Dermis microvascular lymphatic vessel endothelial cell (primary cell): ENCODE measurements at regions not wholly inside any gene's neighbourhood (a gene's known extent, or its start where the extent isn't known, plus 50 kb on each side); places are given as distances from the start of the nearest gene placed in this dataset.
"Not testable (repeated sequence)": the region's sequence is repeated elsewhere in the genome, so short reads cannot be mapped to it uniquely, and the experiment has no call there.

ENCODE experiments used
- DNase-seq, 2 donors: peaks; one replicate each; pipeline versions ENCODE4 v3.0.0 to v3.0.0-alpha.2; 2010; ENCODE audit warnings: low read depth in 2 of 2

DNA sequence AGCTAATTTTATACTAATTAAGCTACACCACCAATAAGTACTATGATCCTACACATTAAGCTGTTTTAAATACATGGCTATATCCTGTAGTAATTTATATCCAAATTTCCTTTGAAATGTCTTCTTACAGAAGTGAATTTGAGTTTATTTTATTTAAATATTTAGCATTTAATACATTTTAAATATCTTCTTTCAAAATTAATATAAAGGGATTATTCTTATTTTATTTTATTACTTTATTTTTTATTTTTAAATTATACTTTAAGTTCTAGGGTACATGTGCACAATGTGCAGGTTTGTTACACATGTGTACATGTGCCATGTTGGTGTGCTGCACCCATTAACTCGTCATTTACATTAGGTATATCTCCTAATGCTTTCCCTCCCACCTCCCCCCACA lies 310.9 kb upstream of the IZUMO3 start:
- not testable (repeated sequence) for DNase-seq

GRCh38 chr9:24846248-24846912 lies 300.7 kb upstream of the IZUMO3 start:
- DNase-seq = no peak

DNA sequence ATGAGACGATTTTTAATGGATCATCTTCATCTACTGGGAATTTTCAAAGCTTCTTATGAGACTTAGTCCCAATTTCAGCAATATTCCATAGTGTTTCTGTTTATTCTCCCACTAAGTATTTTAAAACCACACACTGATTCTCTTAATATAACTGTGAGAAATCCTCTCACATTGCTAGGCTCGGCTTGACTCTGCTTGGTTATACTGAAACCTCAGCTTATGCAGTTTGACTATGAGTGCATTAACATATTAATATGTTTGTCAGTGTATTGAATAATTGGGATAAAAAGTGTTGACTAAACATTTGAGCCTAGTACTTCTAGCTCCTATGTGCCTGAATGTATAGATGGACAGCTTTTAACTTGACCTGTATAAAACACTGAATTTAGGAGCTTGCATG lies 298.5 kb upstream of the IZUMO3 start:
- DNase-seq = no peak

- DNase-seq = no peak
Measured at GRCh38 chr9:24841993-24842392, 296.3 kb upstream of the IZUMO3 start.

DNA sequence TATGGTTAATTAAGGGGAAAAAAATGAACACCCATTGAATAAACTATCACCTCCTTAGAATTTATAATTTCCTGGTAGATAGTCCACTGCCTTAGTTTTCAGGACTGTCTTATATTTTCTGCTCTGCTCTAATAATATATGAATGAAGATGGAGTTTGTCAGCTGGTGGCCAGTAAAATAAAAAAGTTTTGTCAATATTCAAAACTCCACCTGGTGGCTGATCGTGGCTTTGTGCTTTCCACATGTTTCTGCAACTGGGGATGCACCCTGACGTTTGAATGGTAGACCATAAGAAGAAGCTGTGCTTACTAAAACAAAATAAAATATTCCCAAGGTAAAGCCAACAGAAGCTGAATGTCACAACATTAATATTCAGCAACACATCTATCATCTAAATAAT lies 286.6 kb upstream of the IZUMO3 start:
- no peak for DNase-seq

DNA sequence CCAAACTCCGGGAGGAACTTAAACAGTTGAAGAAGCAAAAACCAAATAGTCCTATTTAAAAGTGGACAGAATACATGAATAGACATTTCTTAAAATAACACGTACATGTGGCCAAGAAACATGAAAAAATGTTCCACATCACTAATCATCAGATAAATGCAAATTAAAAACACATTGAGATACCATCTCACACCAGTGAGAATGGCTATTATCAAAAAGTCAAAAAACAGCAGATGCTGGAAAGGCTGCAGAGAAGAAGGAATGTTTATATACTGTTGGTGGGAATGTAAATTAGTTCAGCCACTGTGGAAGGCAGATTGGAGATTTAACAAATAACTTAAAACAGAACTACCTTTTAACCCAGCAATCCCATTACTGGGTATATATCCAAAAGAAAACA lies 283.0 kb upstream of the IZUMO3 start:
- DNase-seq = no peak

DNA sequence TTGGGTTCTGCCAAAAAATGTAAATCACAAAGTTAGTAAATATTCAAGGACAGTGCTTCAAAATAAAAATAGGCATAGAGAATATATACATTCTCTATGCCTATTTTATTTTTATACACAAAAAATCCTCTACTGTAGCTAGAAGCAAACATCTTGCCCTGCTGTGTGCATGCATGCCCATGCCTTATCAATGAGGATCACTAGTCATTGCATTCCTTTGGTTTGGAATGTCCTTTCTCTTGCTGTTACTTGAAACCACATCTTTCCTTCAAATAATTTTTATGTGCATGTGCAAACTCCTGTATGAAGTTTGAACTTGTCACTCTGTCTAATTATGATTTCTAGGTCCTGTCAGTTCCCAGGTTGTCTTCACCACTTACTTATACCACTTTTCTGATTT lies 278.9 kb upstream of the IZUMO3 start:
- no peak for DNase-seq

DNA sequence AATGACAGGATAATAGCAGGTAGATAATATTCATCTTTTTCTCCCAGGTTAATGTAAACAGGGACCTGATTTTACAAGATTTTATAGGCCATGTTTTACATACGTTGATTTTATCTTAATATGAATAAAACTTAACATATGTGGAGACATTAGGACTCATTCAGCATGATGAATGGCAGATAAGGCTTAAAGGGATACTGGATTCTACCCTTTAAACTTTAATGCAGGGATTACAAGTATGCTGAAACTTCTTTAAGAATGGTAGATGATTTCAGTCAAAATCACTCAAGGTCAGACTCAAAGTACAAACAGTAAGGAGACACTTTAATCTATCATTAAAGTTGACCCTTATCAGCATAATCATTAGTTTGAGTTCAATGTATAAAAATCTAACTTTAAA lies 274.5 kb upstream of the IZUMO3 start:
- DNase-seq = no peak

DNA sequence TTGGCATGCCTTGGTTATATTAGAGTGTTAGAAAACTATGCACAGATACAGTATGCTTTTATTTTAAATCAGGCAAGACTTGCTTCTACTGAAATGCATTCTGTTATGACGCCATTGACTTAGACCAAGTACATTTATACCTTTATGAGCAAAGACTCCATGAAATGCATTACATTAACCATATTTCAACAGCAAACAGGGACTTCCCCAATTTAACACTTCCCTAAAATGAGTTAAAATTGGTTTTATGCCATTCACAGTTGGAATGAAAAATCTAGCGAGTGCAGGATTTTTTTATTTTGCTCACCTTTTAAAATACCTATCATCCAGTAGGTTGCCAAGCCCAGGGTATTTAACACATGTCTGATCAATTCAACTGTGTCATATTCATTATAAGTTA lies 272.1 kb upstream of the IZUMO3 start:
- DNase-seq = no peak

DNA sequence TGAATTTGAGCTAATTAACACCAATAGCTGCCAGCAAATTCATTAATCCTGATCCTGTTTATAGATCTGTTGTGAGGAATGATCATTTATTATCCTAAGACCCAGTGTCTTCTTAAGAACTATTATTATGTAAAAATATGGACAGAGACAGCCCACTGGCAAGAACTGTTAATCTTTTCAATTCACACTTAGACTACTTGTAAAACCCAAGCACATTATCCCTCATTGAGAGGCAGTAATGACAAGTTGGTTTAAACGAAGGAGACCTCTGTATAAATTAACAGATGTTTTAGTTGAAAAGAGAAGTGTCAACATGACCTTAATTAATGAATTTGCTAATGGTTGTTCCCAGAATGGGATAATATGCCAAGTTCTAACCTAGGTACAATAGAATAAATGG lies 270.3 kb upstream of the IZUMO3 start:
- no peak for DNase-seq

DNA sequence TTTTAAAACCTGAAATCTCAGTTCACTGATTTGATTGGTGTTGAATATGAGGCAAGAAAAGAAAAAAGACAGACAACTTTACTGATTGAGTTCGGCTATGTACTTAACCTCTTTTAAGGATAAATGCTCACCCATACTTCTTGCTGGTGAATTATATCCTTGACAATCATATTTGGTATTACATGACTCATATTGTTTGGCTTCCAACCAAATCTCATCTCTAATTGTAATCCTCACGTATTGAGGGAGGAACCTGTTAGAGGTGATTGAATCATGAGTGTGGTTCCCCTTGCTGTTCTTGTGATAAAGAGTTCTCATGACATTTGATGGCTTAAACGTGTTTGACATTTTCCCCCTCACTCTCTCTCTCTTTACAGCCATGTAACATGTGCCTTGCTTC lies 255.6 kb upstream of the IZUMO3 start:
- no peak for DNase-seq

DNA sequence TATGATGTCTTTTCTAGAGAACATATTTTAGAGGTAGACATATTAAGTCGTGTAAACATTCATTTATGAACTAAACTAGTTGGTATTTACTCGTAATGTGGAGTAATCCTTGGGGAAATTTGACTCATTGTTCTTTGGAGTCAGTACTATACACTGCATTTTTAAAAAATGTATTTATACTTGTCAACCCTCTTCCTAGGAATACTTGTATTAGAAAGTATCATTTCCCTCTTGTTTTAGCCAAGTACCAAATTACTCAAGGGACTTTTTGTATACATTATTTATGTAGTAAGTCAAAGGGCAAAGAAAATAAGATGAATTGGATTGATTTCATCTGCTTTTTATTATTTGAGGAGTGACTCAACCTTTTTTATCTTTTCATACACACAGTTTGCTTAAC lies 248.1 kb upstream of the IZUMO3 start:
- no peak for DNase-seq

- DNase-seq = no peak
Measured at GRCh38 chr9:24776226-24776625, 230.5 kb upstream of the IZUMO3 start.

GRCh38 chr9:24774199-24774598 lies 228.5 kb upstream of the IZUMO3 start:
- DNase-seq = peak in 1 of 2 donors; percentile 1

DNA sequence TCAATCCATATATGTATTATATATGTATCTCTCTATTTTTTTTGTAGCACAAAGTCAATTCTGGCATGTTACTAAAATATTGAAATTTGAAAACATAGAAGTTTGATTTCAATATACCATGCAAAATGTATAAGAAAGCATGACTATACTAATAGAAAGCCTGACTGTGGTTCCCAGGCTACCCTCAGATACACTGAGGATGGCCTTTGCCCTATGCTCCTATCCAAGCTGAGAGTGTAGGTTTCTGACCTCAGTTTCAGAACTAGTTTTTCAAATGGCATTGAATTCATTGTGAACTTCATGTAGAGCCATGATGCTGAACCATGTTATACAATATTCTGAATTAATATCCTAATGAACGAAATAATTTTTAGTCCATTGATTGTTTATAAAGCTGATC lies 220.4 kb upstream of the IZUMO3 start:
- DNase-seq = no peak

GRCh38 chr9:24765025-24765756 lies 219.5 kb upstream of the IZUMO3 start:
- DNase-seq = no peak

GRCh38 chr9:24738421-24738961 lies 192.8 kb upstream of the IZUMO3 start:
- no peak for DNase-seq

GRCh38 chr9:24731754-24732153 lies 186.1 kb upstream of the IZUMO3 start:
- DNase-seq = no peak

DNA sequence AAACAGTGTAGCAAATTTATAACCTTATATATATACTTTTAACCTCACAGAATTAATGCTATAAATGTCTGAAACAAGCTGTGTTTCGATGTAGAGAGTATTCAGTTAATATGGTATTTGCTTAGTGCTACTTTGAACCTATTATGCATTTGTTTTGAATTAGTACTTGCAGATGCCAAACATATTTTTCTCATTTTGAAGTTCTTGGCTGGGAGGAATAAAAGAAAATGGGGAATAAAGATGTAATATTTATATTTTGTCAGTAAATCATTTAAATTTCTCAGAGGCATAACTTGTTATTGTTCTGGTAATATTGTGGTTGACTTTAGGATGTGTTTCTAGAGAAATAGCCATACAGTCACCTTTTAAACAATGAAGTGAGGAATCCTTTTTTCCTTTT lies 175.9 kb upstream of the IZUMO3 start:
- no peak for DNase-seq

DNA sequence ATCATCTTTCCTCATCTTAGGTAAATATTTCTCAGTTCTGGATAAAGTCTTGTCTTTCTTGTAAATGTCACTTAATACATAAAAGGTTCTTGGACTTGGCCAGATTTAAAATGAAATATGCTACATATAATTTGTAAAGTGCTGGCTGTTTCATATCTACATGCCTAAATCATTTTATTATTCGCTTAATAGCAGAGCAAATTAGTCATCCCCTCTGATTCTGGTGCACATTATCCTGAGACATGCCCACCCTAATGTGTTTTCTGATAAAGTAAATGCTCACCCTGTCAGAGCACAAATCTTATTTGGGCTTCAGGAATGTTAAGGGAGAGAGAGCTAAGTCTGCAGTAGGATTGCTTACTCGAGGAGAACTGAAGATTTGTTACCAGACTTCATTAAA lies 166.5 kb upstream of the IZUMO3 start:
- no peak for DNase-seq

DNA sequence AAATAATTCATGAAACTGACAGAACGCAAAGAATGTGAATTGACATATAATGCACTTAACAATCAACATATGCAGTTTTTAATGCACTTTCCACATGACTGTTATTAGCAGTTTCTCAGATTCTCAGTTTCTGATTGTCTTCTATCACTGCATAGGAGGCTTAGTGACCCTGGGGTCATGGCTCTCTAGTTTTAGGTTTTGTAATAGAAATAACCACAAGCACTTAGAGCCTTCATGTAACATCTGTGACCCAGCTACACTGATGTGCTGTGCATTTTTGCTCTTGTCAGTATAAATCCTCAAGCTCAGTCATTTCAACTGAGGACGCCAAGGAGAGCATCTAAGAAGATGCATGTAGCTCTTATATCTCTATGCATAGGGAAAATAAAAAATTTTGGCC lies 163.1 kb upstream of the IZUMO3 start:
- no peak for DNase-seq

GRCh38 chr9:24698881-24699518 lies 153.3 kb upstream of the IZUMO3 start:
- no peak for DNase-seq

GRCh38 chr9:24672336-24672735 lies 126.6 kb upstream of the IZUMO3 start:
- DNase-seq = no peak
